Hepatocyte (in vitro differentiated cells): ENCODE measurements at regions not wholly inside any gene's neighbourhood (a gene's known extent, or its start where the extent isn't known, plus 50 kb on each side); places are given as distances from the start of the nearest gene placed in this dataset.

Experiments
- DNase-seq: peaks from one replicate; pipeline ENCODE4 v3.0.0-alpha.2; 2016; ENCODE audit warnings: low spot score
- H2AFZ ChIP-seq: fragments of 200-600 bp; sonication (generic); 2 replicates; pipeline ENCODE4 v1.6.0; 2016; ENCODE audit warnings: antibody characterized with exemption, mild to moderate bottlenecking
- H3K27ac ChIP-seq: fragments of 200-600 bp; sonication (generic); 2 replicates; pipeline ENCODE4 v1.5.1; 2016; ENCODE audit warnings: mild to moderate bottlenecking
- H3K27me3 ChIP-seq: fragments of 200-600 bp; sonication (generic); 2 replicates; pipeline ENCODE4 v1.6.1; 2016
- H3K36me3 ChIP-seq: fragments of 200-600 bp; sonication (generic); replicated peaks from 2 replicates; pipeline ENCODE4 v1.5.1; 2016; ENCODE audit warnings: low read depth; ENCODE audit not compliant: insufficient read depth
- H3K4me1 ChIP-seq: fragments of 200-600 bp; sonication (generic); 2 replicates; pipeline ENCODE4 v1.5.1; 2016; ENCODE audit warnings: mild to moderate bottlenecking, moderate library complexity; ENCODE audit not compliant: insufficient read depth
- H3K4me2 ChIP-seq: fragments of 200-600 bp; sonication (generic); 2 replicates; pipeline ENCODE4 v1.6.0; 2016
- H3K4me3 ChIP-seq: fragments of 200-600 bp; sonication (generic); 2 replicates; pipeline ENCODE4 v1.5.1; 2016; ENCODE audit warnings: mild to moderate bottlenecking
- H3K79me2 ChIP-seq: fragments of 200-600 bp; sonication (generic); 2 replicates; pipeline ENCODE4 v1.6.0; 2017; ENCODE audit warnings: mild to moderate bottlenecking
- H3K9me2 ChIP-seq: fragments of 200-600 bp; sonication (generic); replicated peaks from 2 replicates; pipeline ENCODE4 v1.6.0; 2017; ENCODE audit warnings: mild to moderate bottlenecking; ENCODE audit not compliant: insufficient read depth
- H3K9me3 ChIP-seq: fragments of 200-600 bp; sonication (generic); 2 replicates; pipeline ENCODE4 v1.5.1; 2016; ENCODE audit warnings: low read depth, mild to moderate bottlenecking
- H4K20me1 ChIP-seq: fragments of 200-600 bp; sonication (generic); 2 replicates; pipeline ENCODE4 v1.6.0; 2016; ENCODE audit warnings: mild to moderate bottlenecking; ENCODE audit not compliant: insufficient read depth, poor library complexity, severe bottlenecking
- CTCF ChIP-seq: fragments of 200-600 bp; sonication (generic); IDR thresholded peaks from 2 replicates; pipeline ENCODE4 v1.5.1; 2016; ENCODE audit warnings: antibody characterized with exemption, mild to moderate bottlenecking; ENCODE audit not compliant: poor library complexity
- EZH2 ChIP-seq: fragments of 200-600 bp; sonication (generic); IDR thresholded peaks from 2 replicates; pipeline ENCODE4 v1.6.1; 2016; ENCODE audit warnings: antibody characterized with exemption, mild to moderate bottlenecking, borderline replicate concordance
- EZH2phosphoT487 ChIP-seq: fragments of 200-600 bp; sonication (generic); IDR thresholded peaks from one replicate; pipeline ENCODE4 v1.6.1; 2018; ENCODE audit warnings: antibody characterized with exemption, mild to moderate bottlenecking, low read depth, moderate library complexity; ENCODE audit not compliant: unreplicated experiment, severe bottlenecking
- WGBS: methylation state at CpG from one replicate; pipeline ENCODE4 v1.1.6; 2016; ENCODE audit warnings: low lambda C conversion rate; ENCODE audit errors: missing lambda C conversion rate; 5-methylcytosine and 5-hydroxymethylcytosine counted together

- no peak overlapping the region for H3K4me3 ChIP-seq
- no peaks in the 10 kb centered on the region for H3K9me2 ChIP-seq
- H3K36me3 ChIP-seq: no peaks in the 10 kb centered on the region
- TF ChIP-seq EZH2phosphoT487: no peak
- TF ChIP-seq CTCF: no peak
- no peak for TF ChIP-seq EZH2
- DNase-seq: no peak
- no peaks in the 10 kb centered on the region for H4K20me1 ChIP-seq
- no peak overlapping the region for H3K4me2 ChIP-seq
- H3K4me1 ChIP-seq: peaks cover 11% of the 10 kb centered on the region
- H3K79me2 ChIP-seq: peaks cover 3% of the 10 kb centered on the region
- no peak overlapping the region for H2AFZ ChIP-seq
- H3K27ac ChIP-seq: no peak overlapping the region
- no peaks in the 10 kb centered on the region for H3K9me3 ChIP-seq
- no peaks in the 10 kb centered on the region for H3K27me3 ChIP-seq
- 90% methylated on average over 2 of the region's 2 CpGs for WGBS
Measured at GRCh38 chr4:20302336-20302735, 50.6 kb downstream of the SLIT2 start.

GRCh38 chr4:20305976-20306375 is 54.3 kb downstream of the SLIT2 start:
- H4K20me1 ChIP-seq: no peaks in the 10 kb centered on the region
- H3K9me3 ChIP-seq: no peaks in the 10 kb centered on the region
- H3K4me1 ChIP-seq: no peaks in the 10 kb centered on the region
- H3K27me3 ChIP-seq: no peaks in the 10 kb centered on the region
- WGBS: 51% methylated on average over 2 of the region's 2 CpGs
- peaks cover 3% of the 10 kb centered on the region for H3K79me2 ChIP-seq
- H3K36me3 ChIP-seq: no peaks in the 10 kb centered on the region
- H3K4me2 ChIP-seq: no peak overlapping the region
- peak; percentile 18 for DNase-seq
- no peak overlapping the region for H3K27ac ChIP-seq
- no peaks in the 10 kb centered on the region for H3K9me2 ChIP-seq
- no peak overlapping the region for H2AFZ ChIP-seq
- H3K4me3 ChIP-seq: no peak overlapping the region
- TF ChIP-seq CTCF: peak; percentile 33
- TF ChIP-seq EZH2phosphoT487: no peak
- no peak for TF ChIP-seq EZH2

GRCh38 chr4:20311856-20312255 is 60.2 kb downstream of the SLIT2 start:
- no peaks in the 10 kb centered on the region for H3K4me1 ChIP-seq
- no peak overlapping the region for H3K4me3 ChIP-seq
- no peak overlapping the region for H3K27ac ChIP-seq
- H3K27me3 ChIP-seq: no peaks in the 10 kb centered on the region
- no peaks in the 10 kb centered on the region for H4K20me1 ChIP-seq
- peaks cover 5% of the 10 kb centered on the region for H3K79me2 ChIP-seq
- 61% methylated on average over 2 of the region's 2 CpGs for WGBS
- no peak overlapping the region for H3K4me2 ChIP-seq
- H2AFZ ChIP-seq: no peak overlapping the region
- no peaks in the 10 kb centered on the region for H3K9me3 ChIP-seq
- no peak for DNase-seq
- no peaks in the 10 kb centered on the region for H3K36me3 ChIP-seq
- no peak for TF ChIP-seq EZH2phosphoT487
- no peak for TF ChIP-seq EZH2
- no peak for TF ChIP-seq CTCF
- no peaks in the 10 kb centered on the region for H3K9me2 ChIP-seq
